Stimulated activated CD8-positive, alpha-beta memory T cell treated with anti-CD3 and anti-CD28 coated beads, Interleukin-7, amount 100 ng/mL, for 48 hours (primary cell): ENCODE measurements at regions not wholly inside any gene's neighbourhood (a gene's known extent, or its start where the extent isn't known, plus 50 kb on each side); places are given as distances from the start of the nearest gene placed in this dataset.

ENCODE experiments used
- DNase-seq, 2 donors: peaks; one replicate each; pipeline ENCODE4 v3.0.0-alpha.2; 2020; ENCODE audit warnings: low read depth in 1 of 2; ENCODE audit errors: extremely low read depth in 1 of 2

DNA sequence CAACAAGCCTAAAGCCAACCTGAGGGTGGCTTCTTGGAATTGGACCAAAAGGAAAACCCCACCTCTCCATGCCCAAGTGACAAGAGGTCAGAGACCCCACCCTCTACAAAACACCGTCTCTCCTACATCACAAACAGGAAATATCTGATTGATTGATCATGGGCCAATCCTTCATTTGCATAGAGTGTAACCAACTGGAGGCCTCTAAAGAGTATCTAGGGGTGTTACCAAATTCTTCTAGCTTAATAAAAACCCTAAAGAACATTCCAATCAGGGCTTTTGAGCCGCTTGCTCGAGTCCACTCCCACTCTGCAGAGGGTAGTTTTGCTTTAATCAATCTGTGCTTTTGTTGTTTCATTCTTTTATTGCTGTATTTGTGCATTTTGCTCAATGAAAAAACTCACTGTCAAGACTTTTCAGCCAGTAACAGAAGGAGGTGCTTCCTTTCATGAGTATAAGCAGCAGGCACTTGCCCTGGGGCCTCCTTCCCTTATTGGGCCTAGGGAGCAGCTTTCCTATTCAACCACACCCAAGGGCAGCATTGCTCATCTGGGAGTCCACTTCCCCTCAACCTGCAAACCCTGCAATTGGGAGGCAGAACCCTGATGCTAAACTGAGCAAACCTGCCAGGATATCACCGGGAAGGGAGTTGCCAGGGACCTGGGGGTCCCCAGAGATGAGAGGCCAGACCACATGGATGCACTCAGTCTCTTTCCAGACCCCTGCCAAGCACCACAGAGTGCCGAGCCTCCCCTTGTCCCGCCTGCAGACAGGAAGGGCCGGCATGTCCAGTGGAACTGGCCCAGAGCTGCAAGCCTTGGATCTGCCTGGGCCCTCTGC lies 154.3 kb upstream of the VSTM2B start:
- DNase-seq = no peak

GRCh38 chr19:29372091-29372415 lies 153.7 kb upstream of the VSTM2B start:
- no peak for DNase-seq

DNA sequence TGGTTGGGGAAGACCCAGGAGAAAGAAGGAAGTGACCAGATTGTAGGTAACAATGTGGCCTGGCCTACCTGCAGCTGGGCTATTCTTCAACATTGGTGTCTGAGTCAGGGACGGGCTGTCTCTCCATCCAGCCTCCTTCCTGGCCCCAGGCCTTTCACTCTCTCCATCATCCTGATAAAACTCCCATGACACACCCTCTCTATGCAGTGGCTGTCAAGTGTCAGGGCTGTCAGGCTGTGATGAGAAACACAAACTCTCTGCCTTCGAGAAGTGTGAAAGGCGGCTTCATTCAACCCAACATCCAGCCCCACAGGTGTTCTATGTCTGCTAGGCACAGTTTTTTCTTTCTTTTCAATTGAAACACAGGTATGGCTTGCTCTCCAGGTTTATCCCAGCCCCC lies 153.3 kb upstream of the VSTM2B start:
- DNase-seq = no peak

DNA sequence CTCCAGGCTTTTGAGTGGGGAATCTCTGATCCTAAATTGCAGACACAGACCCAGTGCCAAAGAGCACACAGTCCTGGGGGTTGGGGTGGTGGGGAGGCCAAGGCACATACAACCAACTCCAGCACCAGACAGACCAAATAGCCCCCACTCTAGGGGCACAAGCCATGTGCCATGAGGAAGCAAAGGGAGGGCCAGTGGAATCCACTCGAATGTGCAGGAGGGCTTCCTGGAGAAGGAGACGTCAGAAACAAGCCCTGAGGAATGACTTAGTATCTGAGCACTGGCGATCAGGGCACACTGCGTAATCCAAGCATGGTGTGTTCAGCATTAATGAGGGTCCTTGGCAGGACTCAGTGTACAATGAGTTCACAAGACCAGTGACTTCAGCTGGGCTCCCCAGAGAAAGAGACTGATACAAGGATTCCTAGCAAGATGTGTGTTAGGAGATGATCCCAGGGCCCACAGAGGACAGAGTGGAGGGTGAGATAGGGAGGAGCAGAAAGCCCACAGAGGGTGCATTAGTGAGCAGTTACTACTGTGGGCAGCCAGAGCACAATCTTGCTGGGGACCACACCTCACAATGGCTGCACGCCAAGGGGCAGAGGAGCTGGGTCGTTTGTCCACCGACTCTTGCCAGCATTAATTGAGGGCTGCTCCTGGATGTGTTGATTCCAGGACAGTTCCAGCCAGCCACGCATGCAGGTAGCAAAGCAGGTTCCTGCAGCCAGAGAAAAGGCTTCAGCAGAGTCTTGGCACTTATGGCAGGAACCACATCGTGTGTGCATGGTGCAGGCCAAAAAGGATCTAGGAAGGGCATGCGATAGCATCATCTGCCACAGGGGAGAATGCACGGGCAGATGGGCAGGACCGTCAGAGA lies 152.6 kb upstream of the VSTM2B start:
- no peak for DNase-seq

GRCh38 chr19:29375429-29376119 lies 150.2 kb upstream of the VSTM2B start:
- no peak for DNase-seq

- DNase-seq = no peak
These were observed 148.9 kb upstream of the VSTM2B start for GRCh38 chr19:29376855-29377354.

DNA sequence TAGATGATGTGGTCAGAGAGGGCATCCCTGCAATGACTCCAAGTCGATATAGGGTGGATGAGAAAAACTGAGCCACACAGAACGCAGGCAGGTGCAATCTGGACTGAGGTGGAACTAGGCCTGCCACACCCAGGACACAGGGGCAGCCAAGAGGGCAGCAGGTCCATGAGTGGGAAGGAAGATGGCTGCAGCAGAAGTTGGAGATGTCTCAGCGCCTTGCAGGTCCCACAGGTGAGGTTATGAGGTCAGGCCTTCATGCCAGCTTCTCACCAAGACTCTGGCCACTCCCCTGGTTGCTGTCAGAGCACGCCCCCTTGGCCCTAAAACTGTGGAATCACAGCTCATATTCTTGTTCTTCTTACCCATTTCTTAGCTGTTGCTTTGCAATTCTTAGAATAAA lies 147.7 kb upstream of the VSTM2B start:
- DNase-seq = no peak

DNA sequence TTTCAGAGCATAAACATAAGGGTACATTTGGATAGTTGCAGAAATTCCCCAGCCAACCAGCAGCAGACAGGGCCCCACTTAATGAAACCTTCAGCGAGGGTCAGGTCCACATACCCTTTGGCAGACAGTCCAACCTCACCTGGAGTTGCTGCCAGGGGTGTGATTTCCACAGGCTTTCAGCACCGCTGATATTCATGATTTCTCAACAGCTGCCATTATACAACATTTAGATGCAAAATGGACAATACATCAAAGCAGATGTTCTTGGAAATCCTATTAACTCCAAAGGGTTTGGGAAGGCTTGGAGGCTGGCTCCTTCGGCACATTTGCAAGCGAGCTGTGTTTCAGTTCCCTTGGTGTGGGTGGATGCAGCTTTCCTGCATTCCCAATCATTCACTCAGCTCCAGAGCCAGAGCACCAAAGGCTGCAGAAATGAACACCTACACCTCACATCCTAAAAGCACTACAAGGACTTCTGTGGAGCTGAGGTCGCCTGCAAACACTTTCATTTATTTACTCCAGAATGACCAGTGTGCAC lies 147.2 kb upstream of the VSTM2B start:
- no peak for DNase-seq

DNA sequence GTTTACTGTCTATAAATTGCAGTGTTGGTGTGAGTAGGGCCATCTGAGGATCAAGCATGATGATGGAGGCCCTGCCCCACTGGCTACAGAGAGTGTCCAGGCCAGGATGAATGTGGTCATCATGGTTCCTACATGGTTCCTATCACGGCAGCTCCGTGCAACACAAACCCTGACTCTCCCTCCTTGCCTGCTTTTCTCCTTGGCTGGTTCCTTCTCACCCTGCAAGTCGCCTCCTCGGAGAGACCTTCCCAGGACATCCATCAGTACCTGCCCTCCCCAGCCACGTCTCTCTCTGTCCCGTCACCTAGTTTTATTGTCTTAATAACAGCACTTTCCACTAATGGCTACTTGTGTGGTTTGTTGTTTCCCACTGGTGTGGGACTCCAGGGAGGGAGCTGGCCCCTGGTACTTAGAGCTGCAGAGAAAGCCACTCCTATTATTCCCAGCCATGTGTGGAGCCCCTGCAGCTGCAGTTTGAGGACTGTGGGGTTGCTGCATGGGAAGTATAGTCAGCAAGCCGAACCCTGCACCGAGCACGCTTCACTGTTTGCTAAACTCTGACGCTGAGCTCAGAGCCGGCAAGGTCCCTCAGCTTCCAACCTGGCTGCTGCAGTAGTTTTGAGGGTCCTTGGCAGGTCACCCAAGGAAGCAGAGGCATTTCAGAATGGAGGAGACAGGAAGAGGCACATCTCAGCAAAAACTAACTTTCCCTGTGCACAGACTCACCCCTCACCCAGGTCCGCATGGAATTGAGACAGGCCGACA lies 146.4 kb upstream of the VSTM2B start:
- no peak for DNase-seq

DNA sequence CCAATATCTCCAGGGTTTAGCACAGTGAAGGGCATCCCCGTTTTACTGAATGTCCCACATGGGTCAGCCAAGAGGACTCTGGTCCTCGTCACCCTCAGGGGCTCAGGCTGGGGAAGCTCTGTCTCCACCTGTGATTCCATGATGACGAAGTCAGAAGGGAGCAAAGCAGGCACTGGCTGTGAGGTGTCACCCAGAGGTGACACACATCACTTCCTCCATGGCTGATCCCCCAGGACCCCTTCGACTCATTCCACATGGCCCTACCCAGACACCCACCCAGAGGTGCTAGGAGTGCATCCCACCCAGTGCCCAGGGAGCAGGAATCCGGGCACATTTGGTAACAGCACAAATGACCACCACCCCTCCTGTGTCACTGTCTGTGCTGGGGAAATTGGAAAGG lies 145.2 kb upstream of the VSTM2B start:
- DNase-seq = no peak

DNA sequence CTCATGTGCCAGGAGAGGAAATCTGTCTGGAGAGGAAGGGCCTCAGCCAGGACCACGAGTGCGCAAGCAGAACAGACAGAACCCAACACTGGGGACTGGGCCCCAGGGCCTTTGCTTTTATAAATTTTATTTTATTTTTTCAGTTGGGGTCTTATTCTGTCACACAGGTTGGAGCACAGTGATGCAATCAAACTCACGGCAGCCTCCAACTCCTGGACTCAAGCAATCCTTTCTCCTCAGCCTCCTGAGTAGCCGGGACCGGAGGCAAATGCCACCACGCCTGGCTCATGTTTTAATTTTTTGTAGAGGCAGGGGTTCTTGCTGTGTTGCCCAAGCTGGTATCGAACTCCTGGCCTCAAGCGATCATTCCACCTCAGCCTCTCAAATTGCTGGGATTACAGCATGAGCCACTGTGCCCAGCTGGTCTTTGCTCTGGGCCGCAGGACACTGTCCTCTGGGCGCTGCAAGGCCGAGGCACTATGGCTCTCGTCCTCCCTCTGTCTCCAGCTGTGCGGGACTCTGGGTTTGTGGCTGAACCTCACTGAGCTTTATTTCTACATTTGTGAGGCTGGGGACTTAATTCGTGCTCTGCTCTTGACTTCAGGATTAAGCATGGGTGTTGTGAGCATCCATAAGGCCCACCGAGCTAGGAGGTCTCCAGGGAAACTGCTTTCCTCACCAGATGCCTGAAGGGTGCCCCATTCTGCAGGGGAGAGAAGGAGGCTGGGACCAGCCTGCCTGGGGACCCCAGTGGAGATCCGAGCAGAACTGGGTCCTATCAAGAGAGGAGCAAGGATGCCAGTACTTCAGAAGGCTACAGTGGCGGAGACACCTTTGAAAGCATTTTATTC lies 144.2 kb upstream of the VSTM2B start:
- no peak for DNase-seq

DNA sequence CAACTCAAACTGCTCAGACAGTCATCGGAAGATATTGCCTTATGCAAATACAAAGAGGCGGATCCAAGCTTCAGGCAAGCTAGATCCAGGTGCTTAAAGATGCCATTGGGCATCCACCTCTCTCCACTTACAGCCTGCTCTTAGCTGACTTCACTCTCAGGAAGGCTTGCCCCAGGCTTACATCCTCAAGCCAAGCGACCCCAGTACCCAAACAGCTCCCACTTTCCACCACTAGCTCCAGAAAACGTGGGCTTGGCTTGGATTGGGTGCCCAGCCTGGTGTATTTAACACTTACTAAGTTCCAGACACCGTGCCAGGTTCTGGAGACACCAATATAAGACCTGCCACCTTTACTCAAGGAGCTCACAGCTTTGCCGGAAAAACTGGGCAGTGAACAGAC lies 142.1 kb upstream of the VSTM2B start:
- DNase-seq = no peak

- no peak for DNase-seq
These were observed 141.1 kb upstream of the VSTM2B start for GRCh38 chr19:29384656-29385055.

- DNase-seq = no peak
These were observed 140.5 kb upstream of the VSTM2B start for GRCh38 chr19:29385191-29385795.

DNA sequence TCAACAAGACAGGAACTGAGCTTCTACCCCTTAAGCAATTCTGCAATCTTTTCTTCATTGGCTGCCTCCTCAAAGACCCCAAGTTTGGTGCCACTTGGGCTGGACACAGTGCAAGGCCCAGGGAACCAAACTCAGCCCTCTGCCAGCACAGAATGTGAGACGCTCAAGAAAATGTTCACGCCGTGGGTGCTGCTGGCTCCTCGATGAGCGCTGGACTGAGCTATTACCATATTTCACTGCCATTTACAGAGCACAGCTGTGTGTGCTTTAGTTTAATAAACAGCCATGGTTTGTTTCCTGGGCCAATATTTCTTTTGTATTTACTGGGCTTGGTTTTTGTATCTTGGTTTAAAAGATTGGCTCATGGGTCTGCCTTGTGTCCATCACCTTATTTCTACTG lies 138.8 kb upstream of the VSTM2B start:
- no peak for DNase-seq

DNA sequence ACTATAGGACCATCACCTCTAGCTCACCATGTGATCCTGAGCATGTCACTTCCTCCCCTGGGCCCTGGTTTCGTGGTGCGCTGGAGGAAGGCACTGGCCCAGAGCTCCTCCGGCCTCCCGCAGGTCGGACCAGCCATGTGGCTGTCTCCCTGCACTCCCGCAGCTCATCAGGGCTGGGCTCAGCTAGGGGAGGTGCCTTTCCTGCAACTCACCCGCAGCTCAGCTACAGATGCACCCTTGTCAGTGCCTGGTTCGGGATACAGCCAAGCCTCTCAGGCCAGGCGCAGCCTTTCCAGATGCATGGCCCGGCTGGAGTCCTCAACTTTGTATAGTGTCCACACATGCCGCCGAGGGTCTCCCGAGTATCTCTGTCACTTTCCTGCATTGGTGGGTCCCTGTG lies 138.2 kb upstream of the VSTM2B start:
- no peak for DNase-seq

GRCh38 chr19:29389495-29389894 lies 136.3 kb upstream of the VSTM2B start:
- no peak for DNase-seq

- DNase-seq = no peak
These were observed 135.1 kb upstream of the VSTM2B start for GRCh38 chr19:29390742-29391141.

DNA sequence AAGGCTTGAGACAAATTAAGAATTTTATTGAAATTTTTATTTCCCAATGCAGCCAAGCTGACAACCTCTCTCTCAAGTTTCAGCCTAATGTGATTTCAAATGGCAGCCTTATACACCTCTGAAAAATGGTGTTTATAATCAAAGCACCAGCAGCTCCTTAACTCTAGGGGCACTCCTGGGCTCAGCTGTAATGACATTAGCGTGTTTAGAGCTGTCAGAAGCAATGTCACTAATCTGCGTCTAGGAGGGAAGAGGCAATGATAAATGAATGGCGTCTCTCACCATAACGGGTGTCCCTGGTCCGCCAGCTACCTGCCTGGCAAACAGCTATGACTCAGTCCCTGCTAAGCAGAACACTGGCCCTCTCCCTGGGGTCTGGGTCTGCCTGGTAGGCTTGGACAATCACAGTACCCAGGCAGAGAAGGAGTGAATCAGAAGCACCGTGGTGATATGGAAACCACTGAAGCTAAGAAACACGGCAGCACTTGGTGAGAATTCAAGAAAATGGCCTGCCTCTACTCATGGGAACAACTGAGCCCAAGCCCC lies 131.8 kb upstream of the VSTM2B start:
- no peak for DNase-seq
